ENCODE measurements at regions not wholly inside any gene's neighbourhood (a gene's known extent, or its start where the extent isn't known, plus 50 kb on each side); places are given as distances from the start of the nearest gene placed in this dataset.

- Mint-ChIP-seq H3K9me3 (no peaks in the 10 kb centered on the region), H3K27ac (no peak overlapping the region), H3K4me1 (no peaks in the 10 kb centered on the region), H3K4me3 (no peak overlapping the region), H3K27me3 (ENCODE audit: low read depth in 2 of 2) (no peaks in the 10 kb centered on the region), H3K36me3 (no peaks in the 10 kb centered on the region)
- Histone ChIP-seq H3K4me1 (ENCODE audit: control insufficient read depth, insufficient read depth, low read length) (no peaks in the 10 kb centered on the region), H3K9me3 (ENCODE audit: control insufficient read depth, insufficient read depth, low read length) (peaks cover 3% of the 10 kb centered on the region), H3K36me3 (ENCODE audit: control insufficient read depth, insufficient read depth, low read length) (no peaks in the 10 kb centered on the region), H3K27me3 (ENCODE audit: control insufficient read depth, insufficient read depth, low read length) (no peaks in the 10 kb centered on the region), H3K27ac (ENCODE audit: low read length) (no peak overlapping the region), H3K4me3 (ENCODE audit: low read length) (no peak overlapping the region)
- TF ChIP-seq, protein P1, sequence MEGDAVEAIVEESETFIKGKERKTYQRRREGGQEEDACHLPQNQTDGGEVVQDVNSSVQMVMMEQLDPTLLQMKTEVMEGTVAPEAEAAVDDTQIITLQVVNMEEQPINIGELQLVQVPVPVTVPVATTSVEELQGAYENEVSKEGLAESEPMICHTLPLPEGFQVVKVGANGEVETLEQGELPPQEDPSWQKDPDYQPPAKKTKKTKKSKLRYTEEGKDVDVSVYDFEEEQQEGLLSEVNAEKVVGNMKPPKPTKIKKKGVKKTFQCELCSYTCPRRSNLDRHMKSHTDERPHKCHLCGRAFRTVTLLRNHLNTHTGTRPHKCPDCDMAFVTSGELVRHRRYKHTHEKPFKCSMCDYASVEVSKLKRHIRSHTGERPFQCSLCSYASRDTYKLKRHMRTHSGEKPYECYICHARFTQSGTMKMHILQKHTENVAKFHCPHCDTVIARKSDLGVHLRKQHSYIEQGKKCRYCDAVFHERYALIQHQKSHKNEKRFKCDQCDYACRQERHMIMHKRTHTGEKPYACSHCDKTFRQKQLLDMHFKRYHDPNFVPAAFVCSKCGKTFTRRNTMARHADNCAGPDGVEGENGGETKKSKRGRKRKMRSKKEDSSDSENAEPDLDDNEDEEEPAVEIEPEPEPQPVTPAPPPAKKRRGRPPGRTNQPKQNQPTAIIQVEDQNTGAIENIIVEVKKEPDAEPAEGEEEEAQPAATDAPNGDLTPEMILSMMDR (IDR thresholded peaks at IDR 0.05), result no peak
- ATAC-seq (no peak), DNase-seq (no peak)
- WGBS (ENCODE audit: insufficient coverage), result 59% methylated on average over 2 of the region's 2 CpGs
- intact Hi-C loops (cut with micrococcal nuclease), result no loop called here
Measured at GRCh38 chr13:74850893-74851292, 631.1 kb downstream of the TBC1D4 start.

GRCh38 chr13:74847966-74848365, 634.0 kb downstream of the TBC1D4 start:
- Histone ChIP-seq H3K27ac (ENCODE audit: low read length) (no peak overlapping the region), H3K27me3 (ENCODE audit: control insufficient read depth, insufficient read depth, low read length) (no peaks in the 10 kb centered on the region), H3K4me1 (ENCODE audit: control insufficient read depth, insufficient read depth, low read length) (no peaks in the 10 kb centered on the region), H3K36me3 (ENCODE audit: control insufficient read depth, insufficient read depth, low read length) (no peaks in the 10 kb centered on the region), H3K9me3 (ENCODE audit: control insufficient read depth, insufficient read depth, low read length) (peaks cover 3% of the 10 kb centered on the region), H3K4me3 (ENCODE audit: low read length) (no peak overlapping the region)
- ATAC-seq (no peak), DNase-seq (no peak)
- H3K27me3 Mint-ChIP-seq (ENCODE audit: low read depth in 2 of 2), result no peaks in the 10 kb centered on the region
- H3K4me3 Mint-ChIP-seq, result no peak overlapping the region
- no peaks in the 10 kb centered on the region for H3K4me1 Mint-ChIP-seq
- H3K9me3 Mint-ChIP-seq, result peaks cover 2 to 3% of the 10 kb centered on the region in 2 donors
- H3K36me3 Mint-ChIP-seq, result no peaks in the 10 kb centered on the region
- TF ChIP-seq, protein P1 (IDR thresholded peaks at IDR 0.05), result no peak
- intact Hi-C loops (cut with micrococcal nuclease), result no loop called here
- WGBS (ENCODE audit: insufficient coverage), result 100% methylated on average over 1 of the region's 1 CpG
- H3K27ac Mint-ChIP-seq, result no peak overlapping the region

DNA sequence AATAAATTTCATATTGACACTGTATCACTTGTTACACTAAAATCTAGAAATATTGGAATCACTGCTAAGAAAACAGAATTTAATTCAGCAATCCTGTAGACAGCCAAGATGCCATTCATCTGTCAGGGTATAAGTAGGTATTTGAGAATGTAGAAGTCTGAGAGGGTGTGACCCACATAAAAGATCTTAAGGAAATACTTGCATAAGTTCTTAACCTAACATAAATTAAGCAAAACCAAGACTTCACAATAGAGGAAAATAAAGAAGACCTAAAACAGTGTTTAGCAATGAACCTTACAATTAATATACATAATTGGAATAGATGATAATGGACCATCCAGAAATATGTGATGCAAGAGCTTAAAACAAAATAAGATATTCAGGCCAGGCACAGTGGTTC, 636.2 kb downstream of the TBC1D4 start:
- H3K4me1 Mint-ChIP-seq, result peaks cover 0 to 2% of the 10 kb centered on the region in 2 donors
- ATAC-seq, result no peak
- Histone ChIP-seq H3K27me3 (ENCODE audit: control insufficient read depth, insufficient read depth, low read length) (no peaks in the 10 kb centered on the region), H3K27ac (ENCODE audit: low read length) (no peak overlapping the region), H3K9me3 (ENCODE audit: control insufficient read depth, insufficient read depth, low read length) (peaks cover 3% of the 10 kb centered on the region), H3K4me1 (ENCODE audit: control insufficient read depth, insufficient read depth, low read length) (no peaks in the 10 kb centered on the region), H3K36me3 (ENCODE audit: control insufficient read depth, insufficient read depth, low read length) (no peaks in the 10 kb centered on the region), H3K4me3 (ENCODE audit: low read length) (no peak overlapping the region)
- no peaks in the 10 kb centered on the region for H3K36me3 Mint-ChIP-seq
- no peak overlapping the region for H3K4me3 Mint-ChIP-seq
- no peak for DNase-seq
- peaks cover 3 to 5% of the 10 kb centered on the region in 2 donors for H3K9me3 Mint-ChIP-seq
- intact Hi-C loops (cut with micrococcal nuclease), result no loop called here
- peaks cover 0 to under 1% of the 10 kb centered on the region in 2 donors for H3K27me3 Mint-ChIP-seq (ENCODE audit: low read depth in 2 of 2)
- TF ChIP-seq, protein P1 (IDR thresholded peaks at IDR 0.05), result no peak
- no peak overlapping the region for H3K27ac Mint-ChIP-seq

DNA sequence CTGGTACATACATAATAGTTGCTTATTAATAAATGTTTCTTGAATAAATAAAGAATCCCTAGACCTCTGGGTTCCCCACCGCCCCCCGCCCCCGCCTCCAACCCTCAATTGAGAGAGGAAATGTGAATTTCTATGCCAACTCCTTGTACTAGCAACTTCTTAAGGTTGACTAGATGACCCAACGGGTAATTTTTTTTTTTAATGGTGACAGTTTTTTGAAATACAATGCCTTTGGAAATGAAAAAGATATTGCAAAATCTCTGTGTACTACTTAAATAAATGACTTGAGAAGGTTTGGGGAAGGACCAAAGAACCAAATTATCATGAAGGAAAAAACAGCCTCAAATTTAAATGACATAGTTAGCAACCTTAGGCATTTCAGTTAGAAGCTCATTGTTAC, 640.3 kb downstream of the TBC1D4 start:
- H3K27me3 ChIP-seq (ENCODE audit: control insufficient read depth, insufficient read depth, low read length), result no peaks in the 10 kb centered on the region
- H3K27me3 Mint-ChIP-seq (ENCODE audit: low read depth in 2 of 2), result peaks cover 0 to 3% of the 10 kb centered on the region in 2 donors

More for the DNA sequence above, 640.3 kb downstream of the TBC1D4 start:
- Mint-ChIP-seq H3K36me3 (no peaks in the 10 kb centered on the region), H3K27ac (no peak overlapping the region), H3K9me3 (peaks cover 5 to 7% of the 10 kb centered on the region in 2 donors), H3K4me3 (no peak overlapping the region), H3K4me1 (peaks cover 14 to 16% of the 10 kb centered on the region in 2 donors)
- intact Hi-C loops (cut with micrococcal nuclease), result no loop called here
- H3K9me3 ChIP-seq (ENCODE audit: control insufficient read depth, insufficient read depth, low read length), result no peaks in the 10 kb centered on the region
- peaks cover 7% of the 10 kb centered on the region for H3K4me1 ChIP-seq (ENCODE audit: control insufficient read depth, insufficient read depth, low read length)
- H3K36me3 ChIP-seq (ENCODE audit: control insufficient read depth, insufficient read depth, low read length), result no peaks in the 10 kb centered on the region
- TF ChIP-seq, protein P1 (IDR thresholded peaks at IDR 0.05), result no peak
- ATAC-seq (no peak), DNase-seq (no peak)
- no peak overlapping the region for H3K4me3 ChIP-seq (ENCODE audit: low read length)
- no CpG with 5 or more reads among the region's 4 CpGs for WGBS (ENCODE audit: insufficient coverage)
- H3K27ac ChIP-seq (ENCODE audit: low read length), result no peak overlapping the region
